ENCODE measurements at regions not wholly inside any gene's neighbourhood (a gene's known extent, or its start where the extent isn't known, plus 50 kb on each side); places are given as distances from the start of the nearest gene placed in this dataset.

DNA sequence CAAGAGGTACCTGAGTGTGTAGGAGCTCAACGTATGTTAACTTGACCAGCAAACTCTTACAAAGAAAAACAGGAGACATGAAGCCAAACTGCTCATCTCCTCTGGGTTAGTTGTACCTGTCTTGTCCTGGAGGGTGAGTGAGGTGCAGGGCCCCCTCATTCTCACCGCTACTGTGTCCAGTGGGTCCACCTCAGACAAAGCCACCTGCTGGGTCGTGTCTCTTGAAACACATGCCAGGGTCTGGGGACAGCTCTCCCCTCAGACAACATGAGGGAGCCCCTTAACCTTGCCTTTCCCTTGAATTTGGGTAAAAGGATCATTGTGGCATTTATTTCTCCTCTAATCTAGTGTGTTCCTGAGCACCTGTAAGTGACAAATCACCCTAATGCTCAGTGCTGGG lies 185.6 kb downstream of the TLE3 start:
- no peaks in the 10 kb centered on the region for H4K20me1 ChIP-seq (ENCODE audit: insufficient read depth)
- no peak overlapping the region for H3K4me3 ChIP-seq (ENCODE audit: low read depth in 2 of 2, low read length in 1 of 2)
- WGBS (ENCODE audit: low lambda C conversion rate): 34% methylated on average over 3 of the region's 3 CpGs
- no peaks in the 10 kb centered on the region for H3K9me3 ChIP-seq
- H3K27ac ChIP-seq (ENCODE audit: low read depth in 2 of 2, low read length in 1 of 2): no peak overlapping the region
- ChIA-PET POLR2A (interaction anchor here (0.6 kb wide), 1 partner anchor 387 kb away, joined by 3 read pairs; no protein-coding TSS in a partner anchor), CTCF (interaction anchor here (1.0 kb wide), 1 partner anchor 25 kb away, joined by 3 read pairs; no protein-coding TSS in a partner anchor)
- no peaks in the 10 kb centered on the region for H3K36me3 ChIP-seq (replicated peaks in 1 of 2; ENCODE audit: control insufficient read depth in 1 of 2, insufficient read depth in 2 of 2, low read length in 1 of 2)
- no peak overlapping the region for H2AFZ ChIP-seq (ENCODE audit: low read depth)
- H3K27me3 ChIP-seq (ENCODE audit: insufficient read depth): no peaks in the 10 kb centered on the region
- no peaks in the 10 kb centered on the region; a peak in 1 of 4 replicates for H3K4me1 ChIP-seq (ENCODE audit: control insufficient read depth in 1 of 2, insufficient read depth in 2 of 2, low read depth in 1 of 2, low read length in 1 of 2)
- no peaks in the 10 kb centered on the region for H3K9me2 ChIP-seq
- DNase-seq: no peak
- no peaks in the 10 kb centered on the region for H3F3A ChIP-seq (replicated peaks; ENCODE audit: insufficient read depth)
- no peaks in the 10 kb centered on the region for H3K79me2 ChIP-seq (ENCODE audit: insufficient read depth)
- H3K9ac ChIP-seq: no peak overlapping the region
- TF ChIP-seq MEF2A (IDR thresholded peaks at IDR 0.05; ENCODE audit: borderline replicate concordance, low read depth): no peak
- no peak for TF ChIP-seq EP300 (IDR thresholded peaks at IDR 0.05; ENCODE audit: borderline replicate concordance in 1 of 2, low read depth in 1 of 2, low read length in 1 of 2)
- no peak for TF ChIP-seq RAD21 (IDR thresholded peaks at IDR 0.05; ENCODE audit: low read length)
- TF ChIP-seq MXI1 (IDR thresholded peaks at IDR 0.05; ENCODE audit: low read depth, low read length): no peak
- TF ChIP-seq FOSL2 (IDR thresholded peaks at IDR 0.05; ENCODE audit: borderline replicate concordance, low read depth): no peak
- no peak for TF ChIP-seq POLR2AphosphoS5 (IDR thresholded peaks at IDR 0.05; ENCODE audit: low read depth, low read length)
- no peak for TF ChIP-seq GABPA (IDR thresholded peaks at IDR 0.05; ENCODE audit: low read depth)
- no peak for TF ChIP-seq SMC3 (IDR thresholded peaks at IDR 0.05; ENCODE audit: low read depth, low read length)
- TF ChIP-seq SIN3A (IDR thresholded peaks at IDR 0.05; ENCODE audit: borderline replicate concordance, low read depth, low read length): no peak
- TF ChIP-seq CHD2 (IDR thresholded peaks at IDR 0.05; ENCODE audit: low read length, partially characterized antibody): no peak
- TF ChIP-seq TAF1 (IDR thresholded peaks at IDR 0.05; ENCODE audit: borderline replicate concordance, low read depth, low read length): no peak
- H3K4me2 ChIP-seq: no peak overlapping the region

DNA sequence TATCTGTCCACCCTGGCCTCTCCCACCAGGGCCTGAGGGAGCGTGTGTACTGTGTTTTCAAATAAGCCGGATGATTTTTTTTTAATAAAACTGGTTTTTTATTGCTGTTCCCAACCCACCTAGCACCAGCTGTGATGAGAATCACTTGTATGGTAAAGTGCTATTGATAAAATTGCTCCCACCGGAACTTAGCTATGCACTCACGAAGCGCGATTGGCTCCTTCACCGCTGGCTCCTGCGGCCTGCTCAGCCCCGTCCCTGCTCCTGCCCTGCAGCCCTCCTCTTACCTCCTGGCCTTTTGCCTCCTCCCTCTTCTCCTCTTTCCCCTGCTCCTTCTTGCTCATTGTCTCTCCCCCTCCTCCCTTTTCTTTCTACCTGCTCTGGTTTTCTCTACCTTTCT lies 183.7 kb downstream of the TLE3 start:
- no peaks in the 10 kb centered on the region for H3K79me2 ChIP-seq (ENCODE audit: insufficient read depth)
- no peak overlapping the region for H3K9ac ChIP-seq
- DNase-seq: no peak
- no peaks in the 10 kb centered on the region for H3K9me3 ChIP-seq
- CTCF ChIA-PET: interaction anchor here (1.1 to 1.3 kb wide), 3 partner anchors 9 to 33 kb away, joined by 3 to 4 read pairs (median 3); no protein-coding TSS in a partner anchor
- no peaks in the 10 kb centered on the region; the same call in 1 of the 2 replicates for H3K27me3 ChIP-seq (ENCODE audit: insufficient read depth)
- no peaks in the 10 kb centered on the region for H3K36me3 ChIP-seq (replicated peaks in 1 of 2; ENCODE audit: control insufficient read depth in 1 of 2, insufficient read depth in 2 of 2, low read length in 1 of 2)
- H3K27ac ChIP-seq (ENCODE audit: low read depth in 2 of 2, low read length in 1 of 2): no peak overlapping the region
- POLR2A ChIA-PET: no interaction called here
- TF ChIP-seq POLR2AphosphoS5 (IDR thresholded peaks at IDR 0.05; ENCODE audit: low read depth, low read length) (no peak), RAD21 (IDR thresholded peaks at IDR 0.05; ENCODE audit: low read length) (no peak)
- H3K4me2 ChIP-seq: no peak overlapping the region
- no peak overlapping the region for H2AFZ ChIP-seq (ENCODE audit: low read depth)
- 71% methylated on average over 9 of the region's 9 CpGs for WGBS (ENCODE audit: low lambda C conversion rate)
- H3K4me1 ChIP-seq (ENCODE audit: control insufficient read depth in 1 of 2, insufficient read depth in 2 of 2, low read depth in 1 of 2, low read length in 1 of 2): no peaks in the 10 kb centered on the region; a peak in 1 of 4 replicates
- H3K9me2 ChIP-seq: no peaks in the 10 kb centered on the region
- H3K4me3 ChIP-seq (ENCODE audit: low read depth in 2 of 2, low read length in 1 of 2): no peak overlapping the region
- H3F3A ChIP-seq (replicated peaks; ENCODE audit: insufficient read depth): no peaks in the 10 kb centered on the region
- no peaks in the 10 kb centered on the region for H4K20me1 ChIP-seq (ENCODE audit: insufficient read depth)

DNA sequence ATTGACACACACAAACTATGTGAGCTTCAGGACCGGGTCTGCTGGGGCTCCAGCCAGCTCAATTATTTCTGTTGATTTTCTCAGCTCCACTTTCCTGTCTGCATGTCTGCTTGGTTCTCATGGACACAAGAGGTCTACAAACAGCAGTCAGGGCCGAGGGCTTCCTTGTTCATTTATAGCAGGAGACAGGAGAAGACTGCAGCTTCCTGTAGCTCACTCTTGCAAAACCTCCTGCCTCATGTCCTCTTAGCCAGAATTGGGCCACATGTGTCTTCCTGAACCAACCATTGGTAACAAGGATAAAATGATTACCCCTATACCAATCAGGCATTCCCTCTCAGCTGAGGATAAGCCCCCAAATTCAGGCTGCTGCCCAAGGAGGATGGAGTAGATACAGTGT lies 182.8 kb downstream of the TLE3 start:
- H3K4me3 ChIP-seq (ENCODE audit: low read depth in 2 of 2, low read length in 1 of 2): no peak overlapping the region
- H2AFZ ChIP-seq (ENCODE audit: low read depth): no peak overlapping the region
- WGBS (ENCODE audit: low lambda C conversion rate): 57% methylated on average over 2 of the region's 2 CpGs
- H3F3A ChIP-seq (replicated peaks; ENCODE audit: insufficient read depth): no peaks in the 10 kb centered on the region
- no peaks in the 10 kb centered on the region; the same call in 1 of the 2 replicates for H3K27me3 ChIP-seq (ENCODE audit: insufficient read depth)
- H3K27ac ChIP-seq (ENCODE audit: low read depth in 2 of 2, low read length in 1 of 2): no peak overlapping the region
- H3K9me2 ChIP-seq: no peaks in the 10 kb centered on the region
- ChIA-PET CTCF (interaction anchor here (1.2 to 1.3 kb wide), 2 partner anchors 17 to 32 kb away, joined by 3 to 4 read pairs; no protein-coding TSS in a partner anchor), POLR2A (no interaction called here)
- TF ChIP-seq EP300 (IDR thresholded peaks at IDR 0.05; ENCODE audit: borderline replicate concordance in 1 of 2, low read depth in 1 of 2, low read length in 1 of 2): no peak
- TF ChIP-seq FOXJ3 (CRISPR knock-in tag; IDR thresholded peaks at IDR 0.05): no peak
- TF ChIP-seq MXI1 (IDR thresholded peaks at IDR 0.05; ENCODE audit: low read depth, low read length): no peak
- TF ChIP-seq, protein P1, sequence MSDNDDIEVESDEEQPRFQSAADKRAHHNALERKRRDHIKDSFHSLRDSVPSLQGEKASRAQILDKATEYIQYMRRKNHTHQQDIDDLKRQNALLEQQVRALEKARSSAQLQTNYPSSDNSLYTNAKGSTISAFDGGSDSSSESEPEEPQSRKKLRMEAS (IDR thresholded peaks at IDR 0.05; ENCODE audit: low read depth): no peak
- TF ChIP-seq POLR2AphosphoS5 (IDR thresholded peaks at IDR 0.05; ENCODE audit: low read depth, low read length): no peak
- TF ChIP-seq, protein P2, sequence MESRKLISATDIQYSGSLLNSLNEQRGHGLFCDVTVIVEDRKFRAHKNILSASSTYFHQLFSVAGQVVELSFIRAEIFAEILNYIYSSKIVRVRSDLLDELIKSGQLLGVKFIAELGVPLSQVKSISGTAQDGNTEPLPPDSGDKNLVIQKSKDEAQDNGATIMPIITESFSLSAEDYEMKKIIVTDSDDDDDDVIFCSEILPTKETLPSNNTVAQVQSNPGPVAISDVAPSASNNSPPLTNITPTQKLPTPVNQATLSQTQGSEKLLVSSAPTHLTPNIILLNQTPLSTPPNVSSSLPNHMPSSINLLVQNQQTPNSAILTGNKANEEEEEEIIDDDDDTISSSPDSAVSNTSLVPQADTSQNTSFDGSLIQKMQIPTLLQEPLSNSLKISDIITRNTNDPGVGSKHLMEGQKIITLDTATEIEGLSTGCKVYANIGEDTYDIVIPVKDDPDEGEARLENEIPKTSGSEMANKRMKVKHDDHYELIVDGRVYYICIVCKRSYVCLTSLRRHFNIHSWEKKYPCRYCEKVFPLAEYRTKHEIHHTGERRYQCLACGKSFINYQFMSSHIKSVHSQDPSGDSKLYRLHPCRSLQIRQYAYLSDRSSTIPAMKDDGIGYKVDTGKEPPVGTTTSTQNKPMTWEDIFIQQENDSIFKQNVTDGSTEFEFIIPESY (IDR thresholded peaks at IDR 0.05; ENCODE audit: borderline replicate concordance, low read depth): no peak
- no peak for TF ChIP-seq TEAD4 (IDR thresholded peaks at IDR 0.05; ENCODE audit: borderline replicate concordance, insufficient read depth)
- no peak for TF ChIP-seq JUND (IDR thresholded peaks at IDR 0.05)
- TF ChIP-seq FOXM1 (IDR thresholded peaks at IDR 0.05; ENCODE audit: low read depth): no peak
- no peak for TF ChIP-seq RAD21 (IDR thresholded peaks at IDR 0.05; ENCODE audit: low read length)
- TF ChIP-seq NRF1 (IDR thresholded peaks at IDR 0.05; ENCODE audit: low read depth, low read length): no peak
- no peaks in the 10 kb centered on the region; a peak in 1 of 4 replicates for H3K4me1 ChIP-seq (ENCODE audit: control insufficient read depth in 1 of 2, insufficient read depth in 2 of 2, low read depth in 1 of 2, low read length in 1 of 2)
- no peak for DNase-seq
- no peaks in the 10 kb centered on the region for H3K36me3 ChIP-seq (replicated peaks in 1 of 2; ENCODE audit: control insufficient read depth in 1 of 2, insufficient read depth in 2 of 2, low read length in 1 of 2)
- no peaks in the 10 kb centered on the region for H4K20me1 ChIP-seq (ENCODE audit: insufficient read depth)
- no peaks in the 10 kb centered on the region for H3K79me2 ChIP-seq (ENCODE audit: insufficient read depth)
- H3K9me3 ChIP-seq: no peaks in the 10 kb centered on the region
- H3K4me2 ChIP-seq: no peak overlapping the region
- no peak overlapping the region for H3K9ac ChIP-seq

All from SK-N-SH (cell line).